HG02678 (cell line): ENCODE measurements at regions not wholly inside any gene's neighbourhood (a gene's known extent, or its start where the extent isn't known, plus 50 kb on each side); places are given as distances from the start of the nearest gene placed in this dataset.

Source experiments
- ATAC-seq: cut with Tn5 transposase; IDR thresholded peaks from one replicate; pipeline ENCODE4 v1.9.1; 2021; ENCODE audit warnings: mild to moderate bottlenecking, moderate library complexity; ENCODE audit not compliant: unreplicated experiment

GRCh38 chr15:38072007-38072347, 137.5 kb downstream of the TMCO5A start:
- ATAC-seq, result no peak

GRCh38 chr15:38072348-38073177, 138.1 kb downstream of the TMCO5A start:
- ATAC-seq, result peak; percentile 61

- no peak for ATAC-seq
Observed at GRCh38 chr15:38073178-38073946, 138.9 kb downstream of the TMCO5A start.

GRCh38 chr15:38074029-38074428, 139.6 kb downstream of the TMCO5A start:
- ATAC-seq, result no peak

- ATAC-seq, result no peak
Observed at GRCh38 chr15:38075466-38075865, 141.0 kb downstream of the TMCO5A start.

- ATAC-seq, result no peak
Observed at GRCh38 chr15:38076786-38077185, 142.3 kb downstream of the TMCO5A start.

GRCh38 chr15:38079236-38079635, 144.8 kb downstream of the TMCO5A start:
- ATAC-seq, result no peak

GRCh38 chr15:38080651-38081275, 146.3 kb downstream of the TMCO5A start:
- ATAC-seq, result no peak

- peak; percentile 71 for ATAC-seq
Observed at GRCh38 chr15:38084289-38084688, 149.8 kb downstream of the TMCO5A start.

- peak; percentile 80 for ATAC-seq
Observed at GRCh38 chr15:38085114-38085513, 150.7 kb downstream of the TMCO5A start.

- ATAC-seq, result peak; percentile 49
Observed at GRCh38 chr15:38085931-38086568, 151.6 kb downstream of the TMCO5A start.

- ATAC-seq, result no peak
Observed at GRCh38 chr15:38086611-38087010, 152.2 kb downstream of the TMCO5A start.

- no peak for ATAC-seq
Observed at GRCh38 chr15:38088971-38089370, 154.5 kb downstream of the TMCO5A start.

GRCh38 chr15:38090223-38090622, 155.8 kb downstream of the TMCO5A start:
- ATAC-seq, result no peak

- no peak for ATAC-seq
Observed at GRCh38 chr15:38090678-38091077, 156.2 kb downstream of the TMCO5A start.

GRCh38 chr15:38091078-38091645, 156.7 kb downstream of the TMCO5A start:
- ATAC-seq, result no peak

- no peak for ATAC-seq
Observed at GRCh38 chr15:38093931-38094330, 158.7 kb upstream of the SPRED1 start.

- ATAC-seq, result no peak
Observed at GRCh38 chr15:38102972-38103371, 149.7 kb upstream of the SPRED1 start.

GRCh38 chr15:38103564-38103963, 149.1 kb upstream of the SPRED1 start:
- ATAC-seq, result no peak

- peak; percentile 61 for ATAC-seq
Observed at GRCh38 chr15:38111070-38111469, 141.6 kb upstream of the SPRED1 start.

GRCh38 chr15:38112406-38112805, 140.2 kb upstream of the SPRED1 start:
- ATAC-seq, result no peak
